SK-N-SH (cell line): ENCODE measurements at regions not wholly inside any gene's neighbourhood (a gene's known extent, or its start where the extent isn't known, plus 50 kb on each side); places are given as distances from the start of the nearest gene placed in this dataset.

Source experiments
- CTCF ChIA-PET: fragments of 300-600, 350-600 bp; formaldehyde crosslinking; extraction: SDS; loops from one replicate; lab custom pipeline; 2021; lab: Yijun Ruan, JAX
- POLR2A ChIA-PET: fragments of 350-600 bp; sonication (Branson Sonifier 250); formaldehyde crosslinking; extraction: SDS; loops from one replicate; lab custom pipeline; 2020; ENCODE audit warnings: antibody characterized with exemption, inconsistent platforms; lab: Yijun Ruan, JAX
- DNase-seq: peaks from one replicate; pipeline ENCODE4 v3.0.0; 2012
- H2AFZ ChIP-seq: fragments of 200-600 bp; sonication (generic); 2 replicates; pipeline ENCODE4 v1.8.1; 2016; ENCODE audit warnings: antibody characterized with exemption, mild to moderate bottlenecking, low read depth
- H3F3A ChIP-seq: fragments of 200-600 bp; sonication (generic); replicated peaks from 2 replicates; pipeline ENCODE3; 2016; ENCODE audit warnings: antibody characterized with exemption, mild to moderate bottlenecking; ENCODE audit not compliant: insufficient read depth
- H3K27ac ChIP-seq, 2 experiments: fragments of 200-500 bp in 1 of 2; fragments of 200-600 bp in 1 of 2; sonication (Bioruptor generic) in 1 of 2; sonication (generic), shearing (Covaris generic) in 1 of 2; 2 replicates each; pipeline versions ENCODE4 v1.5.1 to v1.6.1; 2014 to 2016; ENCODE audit warnings: low read depth in 2 of 2, inconsistent platforms in 1 of 2, low read length in 1 of 2, mild to moderate bottlenecking in 1 of 2, mixed read lengths in 1 of 2
- H3K27me3 ChIP-seq: fragments of 200-600 bp; sonication (generic), shearing (Covaris generic); 2 replicates; pipeline ENCODE4 v1.6.1; 2016; ENCODE audit warnings: mixed run types; ENCODE audit not compliant: insufficient read depth
- H3K36me3 ChIP-seq, 2 experiments: fragments of 200-500 bp in 1 of 2; fragments of 200-600 bp in 1 of 2; sonication (Bioruptor generic) in 1 of 2; sonication (generic) in 1 of 2; replicated peaks in 1 of 2; 2 replicates each; pipeline versions ENCODE3 to v1.5.1; 2014 to 2016; ENCODE audit warnings: low read length in 1 of 2, mild to moderate bottlenecking in 1 of 2; ENCODE audit not compliant: insufficient read depth in 2 of 2, control insufficient read depth in 1 of 2
- H3K4me1 ChIP-seq, 2 experiments: fragments of 200-500 bp in 1 of 2; fragments of 200-600 bp in 1 of 2; sonication (Bioruptor generic) in 1 of 2; sonication (generic), shearing (Covaris generic) in 1 of 2; 2 replicates each; pipeline versions ENCODE4 v1.5.1 to v1.6.1; 2014 to 2016; ENCODE audit warnings: low read depth in 1 of 2, low read length in 1 of 2, mixed run types in 1 of 2; ENCODE audit not compliant: insufficient read depth in 2 of 2, control insufficient read depth in 1 of 2
- H3K4me2 ChIP-seq: fragments of 200-600 bp; sonication (generic), shearing (Covaris generic); 2 replicates; pipeline ENCODE4 v1.6.1; 2017; ENCODE audit warnings: mixed run types
- H3K4me3 ChIP-seq, 2 experiments: fragments of 200-500 bp in 1 of 2; fragments of 200-600 bp in 1 of 2; sonication (Bioruptor generic) in 1 of 2; sonication (generic), shearing (Covaris generic) in 1 of 2; 2 replicates each; pipeline versions ENCODE4 v1.5.1 to v1.8.1; 2014 to 2016; ENCODE audit warnings: low read depth in 2 of 2, inconsistent platforms in 1 of 2, low read length in 1 of 2, mild to moderate bottlenecking in 1 of 2, mixed read lengths in 1 of 2, moderate library complexity in 1 of 2
- H3K79me2 ChIP-seq: fragments of 200-600 bp; sonication (generic); 2 replicates; pipeline ENCODE4 v1.8.1; 2017; ENCODE audit warnings: mild to moderate bottlenecking; ENCODE audit not compliant: insufficient read depth
- H3K9ac ChIP-seq: fragments of 200-600 bp; sonication (generic); 2 replicates; pipeline ENCODE4 v1.6.1; 2017; ENCODE audit warnings: mixed run types
- H3K9me2 ChIP-seq: fragments of 200-600 bp; sonication (generic); 2 replicates; pipeline ENCODE4 v1.6.1; 2017; ENCODE audit warnings: mixed run types
- H3K9me3 ChIP-seq: fragments of 200-600 bp; sonication (generic); 2 replicates; pipeline ENCODE4 v1.6.1; 2017; ENCODE audit warnings: mixed run types, mild to moderate bottlenecking, moderate library complexity
- H4K20me1 ChIP-seq: fragments of 200-600 bp; sonication (generic); 2 replicates; pipeline ENCODE4 v1.6.1; 2017; ENCODE audit warnings: mild to moderate bottlenecking, mixed run types; ENCODE audit not compliant: insufficient read depth
- CHD2 ChIP-seq: fragments of 150-350 bp; IDR thresholded peaks from 2 replicates; pipeline ENCODE4 v1.6.1; 2018; ENCODE audit warnings: low read length; ENCODE audit not compliant: partially characterized antibody
- ELF1 ChIP-seq: IDR thresholded peaks from 2 replicates; pipeline ENCODE4 v1.4.0; 2012
- EP300 ChIP-seq, 2 experiments: IDR thresholded peaks; 2 replicates each; pipeline versions ENCODE4 v1.4.0 to v1.6.1; 2012; ENCODE audit warnings: borderline replicate concordance in 1 of 2, low read depth in 1 of 2, low read length in 1 of 2
- EZH2phosphoT487 ChIP-seq: fragments of 200-600 bp; sonication (generic); IDR thresholded peaks from 2 replicates; pipeline ENCODE4 v1.6.1; 2017; ENCODE audit warnings: low read depth, mixed run types, mild to moderate bottlenecking, antibody characterized with exemption, moderate library complexity, borderline replicate concordance
- FOSL2 ChIP-seq: IDR thresholded peaks from 2 replicates; pipeline ENCODE4 v1.4.0; 2012; ENCODE audit warnings: low read depth, mild to moderate bottlenecking, moderate library complexity, borderline replicate concordance
- FOXJ3 ChIP-seq: sonication (generic); formaldehyde crosslinking; IDR thresholded peaks from 2 replicates; pipeline ENCODE4 v1.5.1; 2020; ENCODE audit warnings: mild to moderate bottlenecking, missing genetic modification reagents
- FOXM1 ChIP-seq: IDR thresholded peaks from 2 replicates; pipeline ENCODE4 v1.4.0; 2012; ENCODE audit warnings: low read depth, mild to moderate bottlenecking
- GATA2 ChIP-seq: sonication (generic); formaldehyde crosslinking; IDR thresholded peaks from 2 replicates; pipeline ENCODE4 v1.5.0; 2020; ENCODE audit warnings: mild to moderate bottlenecking, missing genetic modification reagents
- NFIC ChIP-seq: IDR thresholded peaks from 2 replicates; pipeline ENCODE4 v1.4.0; 2012; ENCODE audit warnings: borderline replicate concordance
- POLR2AphosphoS5 ChIP-seq: IDR thresholded peaks from 2 replicates; pipeline ENCODE4 v1.6.1; 2012; ENCODE audit warnings: low read depth, low read length
- RCOR1 ChIP-seq: fragments of 150-350 bp; IDR thresholded peaks from 2 replicates; pipeline ENCODE4 v1.6.1; 2017; ENCODE audit warnings: antibody characterized with exemption, low read length
- RFX5 ChIP-seq: IDR thresholded peaks from 2 replicates; pipeline ENCODE4 v1.6.1; 2012; ENCODE audit warnings: mild to moderate bottlenecking, improper control_type of control experiment, low read length
- SMC3 ChIP-seq: IDR thresholded peaks from 2 replicates; pipeline ENCODE4 v1.6.1; 2012; ENCODE audit warnings: low read depth, low read length, improper control_type of control experiment
- TAF1 ChIP-seq: IDR thresholded peaks from 2 replicates; pipeline ENCODE4 v1.6.1; 2012; ENCODE audit warnings: low read depth, mild to moderate bottlenecking, low read length, moderate library complexity, borderline replicate concordance
- TEAD4 ChIP-seq: IDR thresholded peaks from 2 replicates; pipeline ENCODE4 v1.4.0; 2012; ENCODE audit warnings: mild to moderate bottlenecking, borderline replicate concordance; ENCODE audit not compliant: insufficient read depth
- YY1 ChIP-seq: IDR thresholded peaks from 2 replicates; pipeline ENCODE4 v1.4.0; 2012; ENCODE audit warnings: low read depth, mild to moderate bottlenecking
- WGBS: methylation state at CpG from one replicate; pipeline ENCODE4 v1.1.6; 2017; ENCODE audit warnings: low lambda C conversion rate; 5-methylcytosine and 5-hydroxymethylcytosine counted together
- TF ChIP-seq, protein P1 (sequence below): IDR thresholded peaks from 2 replicates; pipeline ENCODE4 v1.4.0; 2012; ENCODE audit warnings: low read depth
- TF ChIP-seq, protein P2 (sequence below): IDR thresholded peaks from 2 replicates; pipeline ENCODE4 v1.4.0; 2012; ENCODE audit warnings: low read depth, borderline replicate concordance
- TF ChIP-seq, protein P3 (sequence below): IDR thresholded peaks from 2 replicates; pipeline ENCODE4 v1.4.0; 2012; ENCODE audit warnings: low read depth, borderline replicate concordance
- TF ChIP-seq, protein P4 (sequence below): fragments of 200-600 bp; sonication (generic); IDR thresholded peaks from 2 replicates; pipeline ENCODE4 v1.6.1; 2017; ENCODE audit warnings: antibody characterized with exemption, mild to moderate bottlenecking, moderate library complexity

DNA sequence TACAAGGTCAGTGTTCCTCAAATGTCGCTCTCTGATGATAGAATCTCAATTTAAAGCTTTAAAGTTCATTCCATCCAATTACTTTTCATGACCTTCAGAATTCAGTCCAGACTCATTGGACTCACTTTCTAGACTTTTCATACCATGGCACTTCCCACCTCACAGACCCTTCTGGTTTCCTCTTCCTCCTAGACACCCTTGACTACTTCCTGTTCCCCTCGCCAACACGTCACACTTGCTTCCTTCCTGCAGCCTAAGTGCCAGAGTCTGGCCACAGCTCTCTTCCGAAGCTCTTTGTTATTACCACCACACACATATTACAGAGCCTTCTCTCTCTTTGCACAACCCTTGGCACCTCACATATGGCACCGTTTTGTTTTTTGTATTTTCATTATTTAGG, 59.1 kb upstream of the UMPS start:
- DNase-seq, result no peak
- WGBS, result 91% methylated on average over 5 of the region's 5 CpGs
- Histone ChIP-seq H3K9me2 (no peaks in the 10 kb centered on the region), H3K9me3 (no peaks in the 10 kb centered on the region), H2AFZ (no peak overlapping the region), H3F3A (peaks cover 12% of the 10 kb centered on the region), H3K79me2 (no peaks in the 10 kb centered on the region), H3K9ac (no peak overlapping the region), H3K4me1 (no peaks in the 10 kb centered on the region; a peak in 1 of 4 replicates), H3K27me3 (no peaks in the 10 kb centered on the region), H3K27ac (no peak overlapping the region), H3K36me3 (peaks cover 0 to 7% of the 10 kb centered on the region in 2 experiments), H3K4me3 (no peak overlapping the region), H3K4me2 (no peak overlapping the region), H4K20me1 (no peaks in the 10 kb centered on the region)
- POLR2A ChIA-PET, result no interaction called here
- CTCF ChIA-PET, result interaction anchor here (1.4 to 1.6 kb wide), 3 partner anchors 17 to 105 kb away, joined by 4 to 6 read pairs (median 5); no protein-coding TSS in a partner anchor
- TF ChIP-seq TAF1, result no peak
- no peak for TF ChIP-seq FOSL2
- no peak for TF ChIP-seq SMC3
- TF ChIP-seq, protein P1, sequence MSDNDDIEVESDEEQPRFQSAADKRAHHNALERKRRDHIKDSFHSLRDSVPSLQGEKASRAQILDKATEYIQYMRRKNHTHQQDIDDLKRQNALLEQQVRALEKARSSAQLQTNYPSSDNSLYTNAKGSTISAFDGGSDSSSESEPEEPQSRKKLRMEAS, result no peak
- no peak for TF ChIP-seq RFX5
- no peak for TF ChIP-seq FOXM1
- TF ChIP-seq POLR2AphosphoS5, result no peak
- TF ChIP-seq, protein P2, sequence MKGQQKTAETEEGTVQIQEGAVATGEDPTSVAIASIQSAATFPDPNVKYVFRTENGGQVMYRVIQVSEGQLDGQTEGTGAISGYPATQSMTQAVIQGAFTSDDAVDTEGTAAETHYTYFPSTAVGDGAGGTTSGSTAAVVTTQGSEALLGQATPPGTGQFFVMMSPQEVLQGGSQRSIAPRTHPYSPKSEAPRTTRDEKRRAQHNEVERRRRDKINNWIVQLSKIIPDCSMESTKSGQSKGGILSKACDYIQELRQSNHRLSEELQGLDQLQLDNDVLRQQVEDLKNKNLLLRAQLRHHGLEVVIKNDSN, result no peak

DNA sequence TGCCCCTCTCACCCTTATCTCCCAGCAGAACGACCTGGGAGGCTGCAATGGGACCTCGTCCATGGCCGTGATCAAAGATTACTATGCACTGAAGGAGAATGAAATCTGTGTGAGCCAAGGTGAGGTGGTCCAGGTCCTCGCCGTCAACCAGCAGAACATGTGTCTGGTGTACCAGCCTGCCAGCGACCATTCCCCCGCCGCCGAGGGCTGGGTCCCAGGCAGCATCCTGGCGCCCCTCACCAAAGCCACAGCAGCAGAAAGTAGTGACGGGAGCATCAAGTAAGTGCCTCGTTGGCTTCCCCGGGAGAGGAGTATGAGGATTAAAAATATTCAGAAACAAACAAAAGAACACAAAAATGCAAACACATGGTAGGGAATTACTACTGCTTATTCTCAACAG, 55.9 kb upstream of the UMPS start:
- H3K27me3 ChIP-seq, result no peaks in the 10 kb centered on the region
- no peaks in the 10 kb centered on the region for H3K79me2 ChIP-seq
- peaks cover 5% of the 10 kb centered on the region for H3F3A ChIP-seq
- TF ChIP-seq GATA2 (CRISPR knock-in tag), result no peak
- no peak for TF ChIP-seq POLR2AphosphoS5
- no peak for TF ChIP-seq ELF1
- TF ChIP-seq, all 33 proteins: peak for 0
- no peaks in the 10 kb centered on the region for H3K4me1 ChIP-seq
- no peak overlapping the region for H3K27ac ChIP-seq
- no peak for DNase-seq
- no peak overlapping the region for H3K4me2 ChIP-seq
- ChIA-PET POLR2A (no interaction called here), CTCF (no interaction called here)
- no peak overlapping the region for H3K9ac ChIP-seq
- no peak overlapping the region for H2AFZ ChIP-seq
- H3K9me2 ChIP-seq, result no peaks in the 10 kb centered on the region
- no peaks in the 10 kb centered on the region for H4K20me1 ChIP-seq
- WGBS, result 94% methylated on average over 10 of the region's 13 CpGs
- peaks cover 7 to 15% of the 10 kb centered on the region in 2 experiments for H3K36me3 ChIP-seq
- no peaks in the 10 kb centered on the region for H3K9me3 ChIP-seq
- no peak overlapping the region for H3K4me3 ChIP-seq

DNA sequence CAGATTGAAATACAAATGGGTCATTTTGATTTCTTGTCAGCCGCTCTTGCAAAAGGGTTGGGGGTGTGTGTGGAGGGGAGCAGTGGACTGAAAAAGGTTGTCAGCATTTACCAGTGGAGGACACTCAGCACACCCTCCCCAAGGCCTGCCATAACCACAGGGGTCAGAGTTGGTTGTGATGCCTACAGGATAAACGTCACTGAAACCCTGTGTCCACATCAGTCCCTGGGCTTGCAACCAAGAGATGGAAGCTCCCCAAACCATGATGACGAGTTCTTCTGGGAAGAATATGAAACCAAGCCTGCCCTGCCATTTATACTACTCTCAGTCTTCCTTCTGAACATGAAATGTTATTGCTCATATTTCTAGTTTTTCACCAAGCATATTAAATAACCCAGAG, 54.0 kb upstream of the UMPS start:
- POLR2A ChIA-PET, result no interaction called here
- H3K79me2 ChIP-seq, result no peaks in the 10 kb centered on the region
- peaks cover 7 to 18% of the 10 kb centered on the region in 2 experiments for H3K36me3 ChIP-seq
- H3F3A ChIP-seq, result no peaks in the 10 kb centered on the region
- no peak overlapping the region for H3K4me3 ChIP-seq
- 76% methylated on average over 3 of the region's 3 CpGs for WGBS
- H4K20me1 ChIP-seq, result no peaks in the 10 kb centered on the region
- H3K27ac ChIP-seq, result no peak overlapping the region
- CTCF ChIA-PET, result interaction anchor here (1.3 to 5.5 kb wide), 3 partner anchors 13 to 116 kb away, joined by 7 to 31 read pairs (median 12); no protein-coding TSS in a partner anchor
- H3K9ac ChIP-seq, result no peak overlapping the region
- no peak overlapping the region for H3K4me2 ChIP-seq
- no peaks in the 10 kb centered on the region for H3K27me3 ChIP-seq
- no peaks in the 10 kb centered on the region for H3K4me1 ChIP-seq
- no peak overlapping the region for H2AFZ ChIP-seq
- no peaks in the 10 kb centered on the region for H3K9me3 ChIP-seq
- no peak for DNase-seq
- H3K9me2 ChIP-seq, result no peaks in the 10 kb centered on the region
- no peak for TF ChIP-seq EZH2phosphoT487
- TF ChIP-seq EP300 (IDR thresholded peaks at IDR 0.05; ENCODE audit: borderline replicate concordance in 1 of 2, low read depth in 1 of 2, low read length in 1 of 2), result no peak
- TF ChIP-seq GATA2 (CRISPR knock-in tag), result no peak
- TF ChIP-seq RFX5, result no peak
- TF ChIP-seq, protein P3, sequence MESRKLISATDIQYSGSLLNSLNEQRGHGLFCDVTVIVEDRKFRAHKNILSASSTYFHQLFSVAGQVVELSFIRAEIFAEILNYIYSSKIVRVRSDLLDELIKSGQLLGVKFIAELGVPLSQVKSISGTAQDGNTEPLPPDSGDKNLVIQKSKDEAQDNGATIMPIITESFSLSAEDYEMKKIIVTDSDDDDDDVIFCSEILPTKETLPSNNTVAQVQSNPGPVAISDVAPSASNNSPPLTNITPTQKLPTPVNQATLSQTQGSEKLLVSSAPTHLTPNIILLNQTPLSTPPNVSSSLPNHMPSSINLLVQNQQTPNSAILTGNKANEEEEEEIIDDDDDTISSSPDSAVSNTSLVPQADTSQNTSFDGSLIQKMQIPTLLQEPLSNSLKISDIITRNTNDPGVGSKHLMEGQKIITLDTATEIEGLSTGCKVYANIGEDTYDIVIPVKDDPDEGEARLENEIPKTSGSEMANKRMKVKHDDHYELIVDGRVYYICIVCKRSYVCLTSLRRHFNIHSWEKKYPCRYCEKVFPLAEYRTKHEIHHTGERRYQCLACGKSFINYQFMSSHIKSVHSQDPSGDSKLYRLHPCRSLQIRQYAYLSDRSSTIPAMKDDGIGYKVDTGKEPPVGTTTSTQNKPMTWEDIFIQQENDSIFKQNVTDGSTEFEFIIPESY, result no peak
- TF ChIP-seq, protein P4, sequence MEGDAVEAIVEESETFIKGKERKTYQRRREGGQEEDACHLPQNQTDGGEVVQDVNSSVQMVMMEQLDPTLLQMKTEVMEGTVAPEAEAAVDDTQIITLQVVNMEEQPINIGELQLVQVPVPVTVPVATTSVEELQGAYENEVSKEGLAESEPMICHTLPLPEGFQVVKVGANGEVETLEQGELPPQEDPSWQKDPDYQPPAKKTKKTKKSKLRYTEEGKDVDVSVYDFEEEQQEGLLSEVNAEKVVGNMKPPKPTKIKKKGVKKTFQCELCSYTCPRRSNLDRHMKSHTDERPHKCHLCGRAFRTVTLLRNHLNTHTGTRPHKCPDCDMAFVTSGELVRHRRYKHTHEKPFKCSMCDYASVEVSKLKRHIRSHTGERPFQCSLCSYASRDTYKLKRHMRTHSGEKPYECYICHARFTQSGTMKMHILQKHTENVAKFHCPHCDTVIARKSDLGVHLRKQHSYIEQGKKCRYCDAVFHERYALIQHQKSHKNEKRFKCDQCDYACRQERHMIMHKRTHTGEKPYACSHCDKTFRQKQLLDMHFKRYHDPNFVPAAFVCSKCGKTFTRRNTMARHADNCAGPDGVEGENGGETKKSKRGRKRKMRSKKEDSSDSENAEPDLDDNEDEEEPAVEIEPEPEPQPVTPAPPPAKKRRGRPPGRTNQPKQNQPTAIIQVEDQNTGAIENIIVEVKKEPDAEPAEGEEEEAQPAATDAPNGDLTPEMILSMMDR, result no peak
- no peak for TF ChIP-seq NFIC
- TF ChIP-seq RCOR1, result no peak
- no peak for TF ChIP-seq YY1
- no peak for TF ChIP-seq TEAD4
- TF ChIP-seq CHD2, result no peak
- no peak for TF ChIP-seq FOXJ3 (CRISPR knock-in tag)
